ENCODE measurements at regions not wholly inside any gene's neighbourhood (a gene's known extent, or its start where the extent isn't known, plus 50 kb on each side); places are given as distances from the start of the nearest gene placed in this dataset.
A peak's percentile ranks its signal among the peaks of the same experiment; 100 is the strongest.

GRCh38 chr11:129658526-129658867 is 157.2 kb upstream of the TMEM45B start:
- no peak overlapping the region for H3K9ac ChIP-seq (ENCODE audit: extremely low read depth, low read length, poor library complexity, severe bottlenecking)
- peak; percentile 79 for DNase-seq
- peak; percentile 58 for TF ChIP-seq CTCF (conservative IDR thresholded peaks at IDR 0.05)
- H3K4me3 Mint-ChIP-seq, result no peak overlapping the region
- H3K4me1 ChIP-seq (ENCODE audit: control insufficient read depth, insufficient read depth, low read length), result peaks cover 5% of the 10 kb centered on the region
- H3K4me3 ChIP-seq (ENCODE audit: low read length), result no peak overlapping the region
- no peaks in the 10 kb centered on the region for H3K36me3 ChIP-seq (ENCODE audit: control insufficient read depth, insufficient read depth, low read length)
- peaks cover 16% of the 10 kb centered on the region for H3K4me1 Mint-ChIP-seq
- peaks cover 27% of the 10 kb centered on the region for H3K9me3 Mint-ChIP-seq
- WGBS, 2 experiments (ENCODE audit: insufficient coverage in 1 of 2, insufficient read length in 1 of 2), result 80% methylated on average over 4 to 7 of the region's 7 CpGs
- H3K27me3 Mint-ChIP-seq (ENCODE audit: insufficient read depth), result no peaks in the 10 kb centered on the region
- H3K36me3 Mint-ChIP-seq (ENCODE audit: low read depth), result no peaks in the 10 kb centered on the region
- no peaks in the 10 kb centered on the region for H3K27me3 ChIP-seq (ENCODE audit: control insufficient read depth, insufficient read depth, low read length, poor library complexity, severe bottlenecking)
- no peak overlapping the region for H3K27ac Mint-ChIP-seq
- peaks cover 9% of the 10 kb centered on the region for H3K9me3 ChIP-seq (ENCODE audit: control insufficient read depth, low read length)
- H3K27ac ChIP-seq (ENCODE audit: low read depth, low read length), result no peak overlapping the region

- no peaks in the 10 kb centered on the region for H3K36me3 ChIP-seq (ENCODE audit: control insufficient read depth, insufficient read depth, low read length)
- Mint-ChIP-seq H3K27me3 (ENCODE audit: insufficient read depth) (peaks cover 7% of the 10 kb centered on the region), H3K4me3 (no peak overlapping the region), H3K27ac (no peak overlapping the region), H3K4me1 (no peaks in the 10 kb centered on the region), H3K9me3 (no peaks in the 10 kb centered on the region), H3K36me3 (ENCODE audit: low read depth) (no peaks in the 10 kb centered on the region)
- no peak for DNase-seq
- H3K27ac ChIP-seq (ENCODE audit: low read depth, low read length), result no peak overlapping the region
- H3K27me3 ChIP-seq (ENCODE audit: control insufficient read depth, insufficient read depth, low read length, poor library complexity, severe bottlenecking), result no peaks in the 10 kb centered on the region
- H3K4me3 ChIP-seq (ENCODE audit: low read length), result no peak overlapping the region
- 82 to 100% methylated on average over 1 to 3 of the region's 3 CpGs for WGBS, 2 experiments (ENCODE audit: insufficient coverage in 1 of 2, insufficient read length in 1 of 2)
- TF ChIP-seq CTCF (conservative IDR thresholded peaks at IDR 0.05), result no peak
- no peak overlapping the region for H3K9ac ChIP-seq (ENCODE audit: extremely low read depth, low read length, poor library complexity, severe bottlenecking)
- H3K9me3 ChIP-seq (ENCODE audit: control insufficient read depth, low read length), result no peaks in the 10 kb centered on the region
- H3K4me1 ChIP-seq (ENCODE audit: control insufficient read depth, insufficient read depth, low read length), result no peaks in the 10 kb centered on the region
Measured at GRCh38 chr11:129680907-129681306, 134.7 kb upstream of the TMEM45B start.

GRCh38 chr11:129681344-129682114 is 134.1 kb upstream of the TMEM45B start:
- H3K27ac Mint-ChIP-seq, result no peak overlapping the region
- no peaks in the 10 kb centered on the region for H3K4me1 Mint-ChIP-seq
- Histone ChIP-seq H3K27me3 (ENCODE audit: control insufficient read depth, insufficient read depth, low read length, poor library complexity, severe bottlenecking) (no peaks in the 10 kb centered on the region), H3K4me3 (ENCODE audit: low read length) (no peak overlapping the region), H3K9ac (ENCODE audit: extremely low read depth, low read length, poor library complexity, severe bottlenecking) (no peak overlapping the region), H3K36me3 (ENCODE audit: control insufficient read depth, insufficient read depth, low read length) (no peaks in the 10 kb centered on the region), H3K27ac (ENCODE audit: low read depth, low read length) (no peak overlapping the region), H3K4me1 (ENCODE audit: control insufficient read depth, insufficient read depth, low read length) (no peaks in the 10 kb centered on the region), H3K9me3 (ENCODE audit: control insufficient read depth, low read length) (no peaks in the 10 kb centered on the region)
- WGBS, 2 experiments (ENCODE audit: insufficient coverage in 1 of 2, insufficient read length in 1 of 2), result 88 to 91% methylated on average over 6 to 10 of the region's 12 CpGs
- no peak for DNase-seq
- H3K9me3 Mint-ChIP-seq, result no peaks in the 10 kb centered on the region
- no peak for TF ChIP-seq CTCF (conservative IDR thresholded peaks at IDR 0.05)
- H3K4me3 Mint-ChIP-seq, result no peak overlapping the region
- H3K27me3 Mint-ChIP-seq (ENCODE audit: insufficient read depth), result peaks cover 6% of the 10 kb centered on the region
- H3K36me3 Mint-ChIP-seq (ENCODE audit: low read depth), result no peaks in the 10 kb centered on the region

All from endodermal cell (in vitro differentiated cells).